ENCODE measurements at regions not wholly inside any gene's neighbourhood (a gene's known extent, or its start where the extent isn't known, plus 50 kb on each side); places are given as distances from the start of the nearest gene placed in this dataset.
"Not testable (repeated sequence)": the region's sequence is repeated elsewhere in the genome, so short reads cannot be mapped to it uniquely, and the experiment has no call there.

- H3K4me3 ChIP-seq (ENCODE audit: low read depth, low read length), result no peak overlapping the region
- TF ChIP-seq CTCF (conservative IDR thresholded peaks at IDR 0.05; ENCODE audit: low read depth, low read length), result no peak
- DNase-seq (ENCODE audit: low read depth), result no peak
These were observed 140.8 kb downstream of the CEP120 start for GRCh38 chr5:123282444-123282843.

- not testable (repeated sequence) for DNase-seq (ENCODE audit: low read depth); H3K4me3 ChIP-seq (ENCODE audit: low read depth, low read length)
These were observed 142.3 kb downstream of the CEP120 start for GRCh38 chr5:123280854-123281253.

- no peak overlapping the region for H3K4me3 ChIP-seq (ENCODE audit: low read depth, low read length)
- TF ChIP-seq CTCF (conservative IDR thresholded peaks at IDR 0.05; ENCODE audit: low read depth, low read length), result no peak
- DNase-seq (ENCODE audit: low read depth), result no peak
These were observed 144.1 kb downstream of the CEP120 start for GRCh38 chr5:123279136-123279535.

GRCh38 chr5:123278284-123278683 lies 144.9 kb downstream of the CEP120 start:
- DNase-seq (ENCODE audit: low read depth), result no peak
- TF ChIP-seq CTCF (conservative IDR thresholded peaks at IDR 0.05; ENCODE audit: low read depth, low read length), result no peak
- H3K4me3 ChIP-seq (ENCODE audit: low read depth, low read length), result no peak overlapping the region

GRCh38 chr5:123273984-123274383 lies 149.2 kb downstream of the CEP120 start:
- no peak overlapping the region for H3K4me3 ChIP-seq (ENCODE audit: low read depth, low read length)
- peak; percentile 21 for DNase-seq (ENCODE audit: low read depth)
- peak; percentile 36 for TF ChIP-seq CTCF (conservative IDR thresholded peaks at IDR 0.05; ENCODE audit: low read depth, low read length)

- TF ChIP-seq CTCF (conservative IDR thresholded peaks at IDR 0.05; ENCODE audit: low read depth, low read length), result no peak
- H3K4me3 ChIP-seq (ENCODE audit: low read depth, low read length), result no peak overlapping the region
- DNase-seq (ENCODE audit: low read depth), result no peak
These were observed 150.1 kb downstream of the CEP120 start for GRCh38 chr5:123273095-123273494.

GRCh38 chr5:123269851-123270250 lies 153.4 kb downstream of the CEP120 start:
- no peak for TF ChIP-seq CTCF (conservative IDR thresholded peaks at IDR 0.05; ENCODE audit: low read depth, low read length)
- DNase-seq (ENCODE audit: low read depth), result no peak

GRCh38 chr5:123269436-123269835 lies 153.8 kb downstream of the CEP120 start:
- TF ChIP-seq CTCF (conservative IDR thresholded peaks at IDR 0.05; ENCODE audit: low read depth, low read length), result no peak
- no peak for DNase-seq (ENCODE audit: low read depth)
- H3K4me3 ChIP-seq (ENCODE audit: low read depth, low read length), result no peak overlapping the region

More at GRCh38 chr5:123269851-123270250, 153.4 kb downstream of the CEP120 start:
- H3K4me3 ChIP-seq (ENCODE audit: low read depth, low read length), result no peak overlapping the region
